HG03060 (cell line): ENCODE measurements at regions not wholly inside any gene's neighbourhood (a gene's known extent, or its start where the extent isn't known, plus 50 kb on each side); places are given as distances from the start of the nearest gene placed in this dataset.
"Not testable (repeated sequence)": the region's sequence is repeated elsewhere in the genome, so short reads cannot be mapped to it uniquely, and the experiment has no call there.

Source experiments
- ATAC-seq: cut with Tn5 transposase; IDR thresholded peaks from one replicate; pipeline ENCODE4 v1.9.1; 2021; ENCODE audit warnings: low read depth, moderate number of reproducible peaks; ENCODE audit not compliant: unreplicated experiment

GRCh38 chr5:97998941-97999340 lies 774.5 kb upstream of the RGMB start:
- no peak for ATAC-seq

DNA sequence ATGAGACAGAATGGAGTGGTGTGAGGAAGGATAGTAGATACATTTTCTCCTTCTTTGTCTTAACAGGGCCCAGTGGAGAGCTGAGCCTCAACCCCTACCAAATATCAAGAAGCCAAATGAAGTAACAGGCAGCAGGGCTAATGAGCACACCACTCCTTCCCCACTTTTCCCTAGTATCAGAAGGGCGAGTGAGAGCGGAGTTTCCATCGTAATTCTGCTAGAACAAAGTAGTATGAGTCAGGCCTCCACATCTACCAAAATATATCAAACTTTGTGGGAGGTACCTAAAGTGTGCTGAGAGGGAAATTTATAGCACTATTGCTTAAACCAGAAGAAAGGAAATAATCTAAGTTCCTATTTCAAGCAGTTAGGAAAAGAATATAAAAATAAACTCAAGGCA lies 769.0 kb upstream of the RGMB start:
- no peak for ATAC-seq

GRCh38 chr5:98016771-98017170 lies 756.7 kb upstream of the RGMB start:
- ATAC-seq, result no peak

DNA sequence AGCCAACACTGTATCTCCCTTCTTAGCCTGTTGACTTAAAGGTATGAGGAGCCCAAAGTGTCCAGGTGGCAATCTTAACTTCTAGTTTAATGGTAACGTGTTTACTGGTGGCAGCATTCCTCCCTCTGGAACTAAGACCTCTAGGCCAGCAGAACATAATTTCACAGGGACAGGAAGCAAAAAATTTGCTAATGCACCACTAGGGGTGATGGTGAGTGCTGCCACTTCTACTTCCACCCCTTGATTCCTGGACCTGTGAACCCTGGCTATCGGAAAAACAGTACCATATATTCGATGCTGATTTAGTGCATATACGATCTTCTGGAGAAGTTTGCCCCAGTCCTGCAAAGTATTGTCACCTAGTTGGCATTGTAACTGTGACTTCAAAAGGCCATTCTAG lies 743.2 kb upstream of the RGMB start:
- ATAC-seq, result not testable (repeated sequence)

- ATAC-seq, result not testable (repeated sequence)
Measured at GRCh38 chr5:98031036-98031435, 742.4 kb upstream of the RGMB start.

GRCh38 chr5:98031496-98031895 lies 742.0 kb upstream of the RGMB start:
- ATAC-seq, result no peak

GRCh38 chr5:98031926-98032325 lies 741.5 kb upstream of the RGMB start:
- ATAC-seq, result no peak

DNA sequence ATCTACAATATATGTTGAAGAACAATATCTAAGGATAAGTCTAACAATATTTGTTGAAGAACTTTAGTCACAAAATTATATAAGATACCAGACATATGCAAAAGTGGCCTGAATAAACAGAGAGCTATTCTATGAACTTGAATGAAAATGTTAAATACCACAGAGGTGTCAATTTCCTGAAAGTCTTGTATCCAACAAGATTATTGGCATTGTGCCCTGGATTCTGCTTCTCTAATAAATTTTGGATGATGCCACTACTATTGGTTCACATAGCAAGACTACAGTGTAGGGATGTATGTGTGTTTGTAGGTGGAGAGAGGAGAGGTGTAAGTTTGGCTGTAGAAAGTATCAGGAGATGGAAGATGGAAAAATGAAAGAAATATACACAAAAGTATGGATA lies 731.8 kb upstream of the RGMB start:
- no peak for ATAC-seq

DNA sequence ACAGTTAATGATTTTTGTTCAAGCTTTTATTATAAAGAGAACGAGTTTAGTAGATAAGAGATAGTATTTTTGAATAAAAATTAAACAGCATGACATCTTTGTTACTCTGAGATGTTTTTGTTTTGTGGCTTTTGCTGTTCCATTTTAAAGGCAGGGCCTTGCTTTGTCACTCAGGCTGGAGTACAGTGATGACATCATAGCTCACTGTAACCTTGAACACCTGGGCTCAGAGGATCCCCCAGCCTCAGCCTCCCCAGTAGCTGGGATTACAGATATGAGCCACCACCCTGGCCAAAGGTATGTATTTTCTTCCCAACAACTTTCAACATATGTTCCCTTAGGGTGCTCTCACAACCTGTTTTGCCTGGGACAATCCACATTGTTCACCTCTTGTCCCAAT lies 730.9 kb upstream of the RGMB start:
- no peak for ATAC-seq

DNA sequence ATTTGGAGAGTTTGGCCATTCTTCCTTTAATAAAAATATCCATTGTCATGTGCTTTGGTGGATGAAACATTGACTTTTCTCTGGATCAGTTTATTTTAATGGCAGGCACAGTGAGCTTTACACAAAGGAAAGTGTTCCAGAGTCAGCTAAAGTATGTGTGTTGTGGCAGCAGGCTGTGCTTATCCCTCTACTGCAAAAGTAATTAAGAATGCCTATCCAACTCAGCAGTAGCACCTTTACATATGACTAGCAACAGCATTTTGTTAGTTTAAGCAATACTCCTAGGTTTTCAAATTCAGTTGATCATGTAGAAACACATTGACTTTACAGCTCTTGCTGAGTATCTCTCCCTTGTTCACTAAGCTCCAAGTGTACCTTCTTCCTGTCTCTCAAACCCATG lies 730.5 kb upstream of the RGMB start:
- no peak for ATAC-seq

- no peak for ATAC-seq
Measured at GRCh38 chr5:98050583-98050982, 722.9 kb upstream of the RGMB start.

DNA sequence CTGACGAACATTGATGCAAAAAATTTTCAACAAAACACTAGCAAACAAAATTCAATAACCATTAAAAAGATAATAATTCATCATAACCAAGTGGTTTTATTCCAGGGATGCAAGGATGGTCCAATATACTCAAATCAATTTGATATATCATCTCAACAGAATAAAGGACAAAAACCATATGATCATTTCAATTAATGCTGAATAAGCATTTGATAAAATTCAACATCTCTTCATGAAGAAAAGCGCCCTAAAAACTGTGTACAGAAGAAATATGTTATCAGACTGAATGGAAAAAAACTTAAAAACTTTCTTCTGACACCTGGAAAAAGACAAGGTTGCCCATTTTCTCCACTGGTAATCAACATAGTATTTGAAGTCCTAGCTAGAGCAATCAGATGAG lies 720.3 kb upstream of the RGMB start:
- no peak for ATAC-seq

DNA sequence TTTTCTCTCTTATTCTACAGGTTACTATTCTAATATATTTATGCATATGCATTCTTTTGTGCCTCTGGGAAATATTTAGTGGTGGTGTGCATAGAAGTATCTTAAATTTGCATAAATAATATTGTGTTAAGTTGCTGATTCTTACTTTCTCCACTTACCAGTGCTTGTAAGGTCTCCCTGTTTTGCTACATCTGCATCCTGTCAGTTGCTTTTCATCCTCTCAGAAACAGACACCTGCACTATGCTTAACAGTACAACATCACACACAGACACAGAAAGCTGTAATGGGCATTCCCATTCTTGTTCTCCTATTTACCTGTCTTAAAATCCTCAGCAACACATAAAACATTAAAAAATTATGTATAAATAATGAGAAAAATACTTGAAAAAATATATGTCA lies 713.3 kb upstream of the RGMB start:
- ATAC-seq, result no peak

GRCh38 chr5:98064118-98064685 lies 709.3 kb upstream of the RGMB start:
- ATAC-seq, result no peak

GRCh38 chr5:98065261-98065909 lies 708.1 kb upstream of the RGMB start:
- no peak for ATAC-seq

DNA sequence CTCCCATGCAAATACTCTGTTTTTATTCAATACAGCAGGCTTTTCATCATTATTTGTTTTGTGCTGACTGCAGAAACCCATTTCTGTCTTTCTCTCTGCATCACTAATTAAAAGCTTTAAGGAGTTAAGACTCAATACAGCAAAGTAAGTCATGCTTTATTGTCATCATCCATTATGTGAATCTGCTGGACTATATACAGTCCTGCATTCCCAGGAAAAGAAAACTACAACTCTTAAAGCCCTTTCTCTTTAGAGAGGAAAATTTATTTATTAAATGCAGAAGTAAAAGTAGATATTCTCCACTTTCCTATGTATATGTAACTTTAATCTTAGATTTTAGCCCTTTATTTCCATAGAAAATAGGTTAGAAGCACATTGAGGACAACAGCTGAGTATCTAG lies 706.6 kb upstream of the RGMB start:
- no peak for ATAC-seq

DNA sequence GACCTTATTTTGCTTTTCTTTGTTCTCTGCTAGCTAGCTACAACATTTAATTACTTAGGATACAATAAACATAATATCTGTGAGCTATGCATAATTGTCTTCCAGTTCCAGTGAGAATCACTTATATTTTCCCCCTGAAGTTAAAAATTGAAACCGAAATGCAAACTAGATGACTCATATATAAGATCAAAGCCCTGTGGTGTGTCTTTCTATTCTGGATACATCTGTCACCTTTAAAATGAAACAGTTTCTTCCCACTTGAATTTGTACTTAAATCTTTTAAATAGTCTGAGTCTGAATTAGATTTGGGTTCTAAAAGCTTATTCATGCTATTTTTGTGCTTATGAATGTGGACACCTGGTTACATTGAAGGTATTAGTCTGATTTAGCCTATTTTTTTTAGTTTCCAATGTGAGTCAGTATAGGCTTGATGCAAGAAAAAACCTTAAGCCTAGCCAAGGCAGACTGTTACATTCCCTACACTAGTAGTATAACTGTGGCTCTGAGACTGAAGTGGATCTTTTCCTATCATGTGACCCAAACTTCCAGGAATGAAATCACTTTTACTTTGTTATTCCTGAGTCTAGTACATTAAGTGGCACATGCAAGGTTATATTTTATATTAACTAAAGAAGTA lies 703.5 kb upstream of the RGMB start:
- peak; percentile 67 for ATAC-seq

DNA sequence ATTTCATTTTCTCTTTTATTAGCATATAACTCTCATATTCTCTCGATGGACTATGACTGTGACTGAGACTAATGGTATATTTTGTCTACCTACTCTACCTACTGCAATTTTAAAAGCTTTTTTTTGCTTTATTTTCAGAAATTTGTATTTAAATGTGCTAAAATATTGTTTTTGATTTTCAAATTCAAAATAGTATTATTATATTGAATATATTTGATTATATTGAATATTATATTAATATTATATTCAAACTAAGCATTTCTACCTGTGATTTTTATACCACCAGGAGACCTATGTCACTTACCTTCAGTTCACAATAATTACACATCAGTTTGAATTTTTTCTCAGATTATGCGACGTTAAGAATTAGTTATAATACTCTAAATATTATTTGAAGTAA lies 700.5 kb upstream of the RGMB start:
- no peak for ATAC-seq

DNA sequence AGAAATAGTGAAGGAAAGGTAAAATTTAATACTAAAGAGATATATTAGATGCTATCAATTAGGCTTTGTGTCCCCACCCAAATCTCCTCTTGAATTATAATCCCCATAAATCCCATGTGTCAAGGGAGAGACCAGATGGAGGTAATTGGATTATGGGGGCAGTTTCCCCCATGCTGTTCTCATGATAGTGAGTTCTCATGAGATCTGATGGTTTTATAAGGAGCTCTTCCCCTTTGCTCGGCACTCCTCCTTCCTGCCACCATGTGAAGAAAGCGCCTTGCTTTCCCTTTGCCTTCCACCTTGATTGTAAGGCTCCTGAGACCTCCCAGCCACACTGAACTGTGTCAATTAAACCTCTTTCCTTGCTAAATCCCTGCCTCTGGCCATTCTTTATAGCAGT lies 697.0 kb upstream of the RGMB start:
- no peak for ATAC-seq

- no peak for ATAC-seq
Measured at GRCh38 chr5:98085593-98085992, 687.9 kb upstream of the RGMB start.

- ATAC-seq, result no peak
Measured at GRCh38 chr5:98095072-98095471, 678.4 kb upstream of the RGMB start.

GRCh38 chr5:98096155-98096554 lies 677.3 kb upstream of the RGMB start:
- ATAC-seq, result no peak
